AG08395 (cell line): ENCODE measurements at regions not wholly inside any gene's neighbourhood (a gene's known extent, or its start where the extent isn't known, plus 50 kb on each side); places are given as distances from the start of the nearest gene placed in this dataset.
"Not testable (repeated sequence)": the region's sequence is repeated elsewhere in the genome, so short reads cannot be mapped to it uniquely, and the experiment has no call there.

Experiments
- DNase-seq: peaks from one replicate; pipeline ENCODE4 v3.0.0; 2012; ENCODE audit warnings: mixed read lengths, low spot score

- peak; percentile 1 for DNase-seq
Measured at GRCh38 chr1:143905214-143906179, 66.3 kb downstream of the FAM72C start.

GRCh38 chr1:143904622-143904979, 67.2 kb downstream of the FAM72C start:
- DNase-seq, result not testable (repeated sequence)

- not testable (repeated sequence) for DNase-seq
Measured at GRCh38 chr1:143903899-143904621, 67.7 kb downstream of the FAM72C start.

- not testable (repeated sequence) for DNase-seq
Measured at GRCh38 chr1:143896377-143896776, 75.4 kb downstream of the FAM72C start.

GRCh38 chr1:143884932-143885574, 86.7 kb downstream of the FAM72C start:
- DNase-seq, result not testable (repeated sequence)

GRCh38 chr1:143884532-143884931, 87.3 kb downstream of the FAM72C start:
- DNase-seq, result not testable (repeated sequence)

- not testable (repeated sequence) for DNase-seq
Measured at GRCh38 chr1:143879757-143880536, 91.8 kb downstream of the FAM72C start.

GRCh38 chr1:143875947-143876346, 95.8 kb downstream of the FAM72C start:
- not testable (repeated sequence) for DNase-seq

GRCh38 chr1:143874625-143875024, 97.2 kb downstream of the FAM72C start:
- DNase-seq, result not testable (repeated sequence)

- not testable (repeated sequence) for DNase-seq
Measured at GRCh38 chr1:143873650-143874049, 98.1 kb downstream of the FAM72C start.

GRCh38 chr1:143870388-143870787, 101.4 kb downstream of the FAM72C start:
- not testable (repeated sequence) for DNase-seq

- DNase-seq, result not testable (repeated sequence)
Measured at GRCh38 chr1:143867590-143868220, 104.1 kb downstream of the FAM72C start.

- not testable (repeated sequence) for DNase-seq
Measured at GRCh38 chr1:143863901-143864520, 107.8 kb downstream of the FAM72C start.

- not testable (repeated sequence) for DNase-seq
Measured at GRCh38 chr1:143862722-143863121, 109.1 kb downstream of the FAM72C start.

- DNase-seq, result not testable (repeated sequence)
Measured at GRCh38 chr1:143861306-143861705, 110.5 kb downstream of the FAM72C start.

- DNase-seq, result not testable (repeated sequence)
Measured at GRCh38 chr1:143855867-143856266, 115.9 kb downstream of the FAM72C start.

- not testable (repeated sequence) for DNase-seq
Measured at GRCh38 chr1:143854069-143854468, 117.7 kb downstream of the FAM72C start.

GRCh38 chr1:143850637-143851036, 121.1 kb downstream of the FAM72C start:
- DNase-seq, result not testable (repeated sequence)

GRCh38 chr1:143848859-143849258, 122.9 kb downstream of the FAM72C start:
- DNase-seq, result not testable (repeated sequence)

GRCh38 chr1:143845193-143845592, 126.6 kb downstream of the FAM72C start:
- DNase-seq, result not testable (repeated sequence)
